Islet of Langerhans (tissue), 1 donor: ENCODE measurements at regions not wholly inside any gene's neighbourhood (a gene's known extent, or its start where the extent isn't known, plus 50 kb on each side); places are given as distances from the start of the nearest gene placed in this dataset.
"Not testable (repeated sequence)": the region's sequence is repeated elsewhere in the genome, so short reads cannot be mapped to it uniquely, and the experiment has no call there.

Experiments
- FAIRE-seq: peaks from one replicate; lab custom pipeline; 2011; peaks lifted over from hg19 to GRCh38; lab: Jason Lieb, UNC

GRCh38 chr6:14499841-14500240, 382.3 kb downstream of the CD83 start:
- FAIRE-seq: no peak

GRCh38 chr6:14500809-14501208, 383.2 kb downstream of the CD83 start:
- no peak for FAIRE-seq

- no peak for FAIRE-seq
These were observed 383.7 kb downstream of the CD83 start for GRCh38 chr6:14501240-14501639.

- FAIRE-seq: no peak
These were observed 384.3 kb downstream of the CD83 start for GRCh38 chr6:14501914-14502313.

- FAIRE-seq: no peak
These were observed 385.0 kb downstream of the CD83 start for GRCh38 chr6:14502551-14502950.

- no peak for FAIRE-seq
These were observed 387.8 kb downstream of the CD83 start for GRCh38 chr6:14505401-14505800.

GRCh38 chr6:14506656-14507246, 389.2 kb downstream of the CD83 start:
- FAIRE-seq: no peak

- no peak for FAIRE-seq
These were observed 391.5 kb downstream of the CD83 start for GRCh38 chr6:14509120-14509519.

- no peak for FAIRE-seq
These were observed 392.5 kb downstream of the CD83 start for GRCh38 chr6:14510038-14510437.

GRCh38 chr6:14511061-14511586, 393.6 kb downstream of the CD83 start:
- no peak for FAIRE-seq

- FAIRE-seq: no peak
These were observed 394.7 kb downstream of the CD83 start for GRCh38 chr6:14512246-14512645.

- FAIRE-seq: no peak
These were observed 396.2 kb downstream of the CD83 start for GRCh38 chr6:14513496-14514393.

- FAIRE-seq: no peak
These were observed 399.4 kb downstream of the CD83 start for GRCh38 chr6:14516956-14517355.

- FAIRE-seq: no peak
These were observed 400.0 kb downstream of the CD83 start for GRCh38 chr6:14517516-14518105.

- no peak for FAIRE-seq
These were observed 401.1 kb downstream of the CD83 start for GRCh38 chr6:14518515-14519217.

GRCh38 chr6:14520029-14520428, 402.5 kb downstream of the CD83 start:
- no peak for FAIRE-seq

GRCh38 chr6:14520536-14520935, 403.0 kb downstream of the CD83 start:
- FAIRE-seq: no peak

GRCh38 chr6:14521141-14521540, 403.6 kb downstream of the CD83 start:
- no peak for FAIRE-seq

GRCh38 chr6:14521861-14522260, 404.3 kb downstream of the CD83 start:
- not testable (repeated sequence) for FAIRE-seq

- FAIRE-seq: no peak
These were observed 406.7 kb downstream of the CD83 start for GRCh38 chr6:14524319-14524718.

GRCh38 chr6:14530385-14530784, 412.8 kb downstream of the CD83 start:
- no peak for FAIRE-seq

GRCh38 chr6:14533446-14533845, 415.9 kb downstream of the CD83 start:
- no peak for FAIRE-seq

GRCh38 chr6:14537030-14537429, 419.5 kb downstream of the CD83 start:
- no peak for FAIRE-seq
